GM18519 (cell line): ENCODE measurements at regions not wholly inside any gene's neighbourhood (a gene's known extent, or its start where the extent isn't known, plus 50 kb on each side); places are given as distances from the start of the nearest gene placed in this dataset.
"Not testable (repeated sequence)": the region's sequence is repeated elsewhere in the genome, so short reads cannot be mapped to it uniquely, and the experiment has no call there.

Experiments
- ATAC-seq: cut with Tn5 transposase; IDR thresholded peaks from one replicate; pipeline ENCODE4 v1.9.1; 2021; ENCODE audit warnings: mild to moderate bottlenecking, moderate library complexity; ENCODE audit not compliant: unreplicated experiment, low FRiP score

DNA sequence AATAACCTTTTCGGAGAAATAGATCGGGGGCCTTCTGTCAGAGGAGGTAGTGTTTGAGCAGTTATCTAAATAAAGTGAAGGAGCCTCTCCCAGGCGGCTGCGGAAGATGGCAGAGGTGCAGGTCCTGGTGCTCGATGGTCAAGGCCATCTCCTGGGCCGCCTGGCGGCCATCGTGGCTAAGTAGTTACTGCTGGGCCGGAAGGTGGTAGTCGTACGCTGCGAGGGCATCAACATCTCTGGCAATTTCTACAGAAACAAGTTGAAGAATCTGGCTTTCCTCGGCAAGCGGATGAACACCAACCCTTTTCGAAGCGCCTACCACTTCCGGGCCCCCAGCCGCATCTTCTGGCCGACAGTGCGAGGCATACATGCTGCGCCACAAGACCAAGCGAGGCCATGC, 186.1 kb downstream of the KTN1 start:
- no peak for ATAC-seq

DNA sequence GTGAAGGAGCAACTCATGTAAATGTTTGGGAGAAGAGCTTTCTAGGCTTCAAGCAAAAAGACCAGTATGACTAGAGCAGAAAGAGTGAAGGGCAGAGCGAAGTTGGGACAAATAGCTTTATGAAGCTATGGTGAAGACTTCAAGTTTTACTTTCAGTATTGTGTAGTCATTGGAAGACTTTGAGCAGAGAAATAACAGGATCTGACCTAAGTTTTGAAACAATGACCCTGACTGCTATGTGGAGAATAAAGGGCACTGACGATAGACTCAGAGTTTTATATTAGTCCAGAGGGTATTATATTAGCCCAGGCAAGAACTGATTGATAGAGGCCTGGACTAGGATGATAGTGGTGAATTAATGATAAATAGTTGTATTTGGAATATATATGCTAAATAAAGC, 187.3 kb downstream of the KTN1 start:
- ATAC-seq = no peak

DNA sequence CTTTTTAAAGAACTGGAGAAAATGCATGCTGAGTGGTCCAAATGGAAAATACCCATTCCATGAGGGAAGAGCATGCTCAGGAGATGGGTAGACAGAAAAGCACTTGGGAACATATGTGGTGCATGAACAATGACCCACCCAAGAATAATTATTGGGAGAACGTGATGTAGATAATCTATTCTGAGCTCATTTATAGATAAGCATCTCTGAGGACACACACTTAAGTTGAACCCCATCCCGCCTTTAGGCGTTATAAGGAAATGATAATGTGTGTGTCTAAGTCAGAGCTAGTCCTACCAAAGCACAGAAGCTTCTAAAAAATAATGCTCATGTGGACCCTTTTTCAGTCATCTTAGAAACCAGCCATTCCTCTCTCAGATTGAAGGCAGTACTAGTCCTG, 189.9 kb downstream of the KTN1 start:
- no peak for ATAC-seq

DNA sequence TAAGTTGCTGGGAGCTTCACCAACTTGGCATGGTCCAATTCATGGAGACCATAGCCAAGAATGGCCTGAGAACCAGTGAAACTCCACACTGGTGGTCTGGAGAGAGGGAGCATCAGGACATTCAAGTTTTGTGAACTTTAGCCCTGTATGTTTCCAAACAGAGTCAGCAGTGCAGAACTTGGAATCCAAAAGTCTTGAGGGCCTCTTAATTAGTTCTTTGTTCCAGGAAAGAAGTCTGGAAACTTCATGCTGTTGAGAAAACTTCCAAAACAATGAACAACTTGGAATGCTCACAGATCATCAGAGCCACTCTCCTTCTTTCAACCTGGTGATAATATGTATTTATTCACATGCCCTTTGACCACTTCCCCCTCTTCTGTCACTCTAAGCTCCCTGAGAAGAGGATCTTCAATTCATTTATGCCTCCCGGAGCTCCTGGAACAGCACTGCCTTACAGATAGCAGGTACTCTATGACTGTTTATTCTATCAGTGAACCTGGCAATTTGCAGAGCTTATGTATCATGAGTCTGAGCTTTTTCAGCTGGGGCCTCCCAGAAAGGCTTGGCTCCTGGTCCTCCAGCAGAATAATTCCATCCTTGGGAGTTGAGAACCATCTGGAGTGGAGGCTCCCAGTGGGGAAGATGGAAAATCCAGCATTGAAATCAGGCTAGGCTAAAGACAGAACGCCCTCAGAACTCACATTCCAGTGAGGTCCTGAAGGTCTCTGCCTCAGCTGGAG, 191.4 kb downstream of the KTN1 start:
- no peak for ATAC-seq

DNA sequence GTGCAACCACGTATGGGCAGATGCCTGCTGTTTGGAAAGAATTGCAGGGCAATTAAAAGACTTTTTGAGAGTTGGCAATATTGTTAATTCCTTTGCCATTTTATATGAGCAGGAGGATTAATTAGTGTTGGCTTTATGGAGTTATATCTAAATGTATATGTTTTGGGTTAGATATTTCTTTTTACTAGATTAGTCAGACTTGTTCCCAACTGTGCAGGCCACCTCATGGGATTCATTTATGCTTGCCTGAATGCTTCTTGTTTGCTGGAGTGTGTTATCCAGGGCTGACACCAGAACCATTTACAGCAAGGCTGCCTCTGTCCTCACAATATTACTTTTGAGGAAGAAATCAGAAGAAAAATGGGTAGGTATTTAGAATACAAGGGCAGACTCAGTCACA, 192.5 kb downstream of the KTN1 start:
- no peak for ATAC-seq

DNA sequence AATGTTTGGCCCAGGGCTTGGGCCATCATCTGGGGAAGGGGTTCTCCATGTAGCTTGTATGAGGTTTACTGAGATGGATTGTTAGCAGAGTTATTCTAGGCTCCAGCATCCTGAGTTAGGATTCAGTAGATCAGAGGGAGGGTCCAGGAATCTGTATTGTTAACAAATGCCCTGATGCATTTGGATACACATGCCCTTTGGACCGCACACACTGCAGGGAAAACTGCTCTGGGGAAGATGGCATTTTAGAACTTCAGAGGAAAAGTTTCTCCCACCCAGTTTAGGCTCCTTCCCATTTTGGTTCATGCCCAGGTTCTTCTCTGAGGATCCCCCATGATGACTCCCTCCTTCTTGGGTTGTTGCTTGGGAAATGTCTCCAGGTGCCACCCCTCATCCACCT, 193.3 kb downstream of the KTN1 start:
- no peak for ATAC-seq

DNA sequence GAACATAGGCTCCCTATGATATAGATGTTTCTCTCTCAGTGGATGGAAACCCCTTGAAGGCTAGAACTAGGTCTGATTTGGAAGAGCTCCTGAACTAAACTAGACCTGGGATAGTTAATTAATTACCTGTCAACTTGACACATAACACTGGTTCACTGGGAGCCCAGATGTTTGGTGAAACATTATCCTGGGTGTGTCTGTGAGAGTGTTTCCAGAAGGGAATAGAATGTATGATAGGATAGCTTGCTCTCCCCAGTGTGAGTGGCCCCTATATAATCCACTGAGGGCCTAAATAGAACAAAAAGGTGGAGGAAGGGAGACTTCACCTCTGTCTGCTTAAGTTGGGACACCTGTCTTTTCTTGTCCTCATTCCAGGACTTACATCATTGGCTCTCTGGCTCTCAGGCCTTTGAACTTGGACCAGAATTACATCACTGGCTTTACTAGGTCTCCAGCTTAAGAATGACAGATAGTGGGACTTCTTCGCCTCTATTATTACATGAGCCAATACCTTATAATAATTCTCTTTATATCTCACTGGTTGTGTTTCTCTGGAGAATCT, 194.1 kb downstream of the KTN1 start:
- no peak for ATAC-seq

DNA sequence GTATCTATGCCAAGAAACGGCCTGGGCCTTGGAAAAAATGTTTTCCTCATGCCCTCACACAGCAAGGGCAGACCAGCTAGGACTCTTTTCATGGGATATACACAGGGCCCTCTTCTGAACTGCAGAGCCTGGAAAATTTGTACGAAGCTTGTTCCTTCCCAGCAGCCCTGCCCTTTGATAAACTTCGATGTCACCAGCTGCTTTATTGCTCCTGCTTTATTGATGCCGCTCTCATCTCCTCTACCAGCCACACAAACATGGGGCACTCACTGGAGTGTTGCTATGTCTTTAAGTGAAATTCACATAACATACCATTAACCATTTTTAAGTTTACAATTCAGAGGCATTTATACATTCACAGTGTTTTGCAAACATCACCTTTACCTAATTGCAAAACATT, 197.9 kb downstream of the KTN1 start:
- ATAC-seq = no peak

DNA sequence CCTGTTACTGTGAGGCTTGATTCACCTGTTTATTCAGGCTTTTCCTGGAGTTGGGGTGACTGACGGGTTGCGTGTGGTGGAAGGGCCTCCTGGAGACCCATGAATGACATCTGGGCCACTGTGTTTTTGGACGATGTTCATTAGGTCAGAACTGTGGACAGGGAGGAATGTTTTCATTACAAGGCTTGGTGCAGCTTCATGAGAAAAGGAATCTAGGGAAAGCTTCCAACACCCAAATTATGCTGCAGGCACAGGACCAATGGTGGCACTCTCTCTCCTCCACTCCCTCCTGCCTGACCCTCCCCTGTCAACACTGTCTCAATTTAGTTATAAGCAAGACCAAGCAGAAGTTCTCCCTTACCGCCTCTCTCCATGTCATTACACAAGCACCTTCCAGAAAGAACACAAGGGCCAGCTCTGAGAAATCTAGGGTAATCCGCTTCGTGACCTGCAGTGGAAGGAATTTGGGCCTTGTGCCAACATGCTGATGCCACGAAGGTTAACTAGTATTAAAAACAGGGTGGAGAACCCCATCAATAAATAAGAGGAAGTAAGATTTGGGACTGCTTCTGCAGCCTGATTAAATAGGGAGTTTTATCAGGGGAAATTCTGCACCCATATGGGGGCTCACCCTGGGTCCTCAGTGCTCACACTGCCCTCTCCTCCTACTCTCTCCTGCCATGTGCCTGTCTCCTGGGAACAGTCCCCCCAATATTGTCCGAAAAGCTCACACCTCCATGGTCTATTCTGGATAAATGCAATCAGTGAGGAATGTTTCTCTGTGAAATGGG, 200.3 kb downstream of the KTN1 start:
- ATAC-seq = no peak

DNA sequence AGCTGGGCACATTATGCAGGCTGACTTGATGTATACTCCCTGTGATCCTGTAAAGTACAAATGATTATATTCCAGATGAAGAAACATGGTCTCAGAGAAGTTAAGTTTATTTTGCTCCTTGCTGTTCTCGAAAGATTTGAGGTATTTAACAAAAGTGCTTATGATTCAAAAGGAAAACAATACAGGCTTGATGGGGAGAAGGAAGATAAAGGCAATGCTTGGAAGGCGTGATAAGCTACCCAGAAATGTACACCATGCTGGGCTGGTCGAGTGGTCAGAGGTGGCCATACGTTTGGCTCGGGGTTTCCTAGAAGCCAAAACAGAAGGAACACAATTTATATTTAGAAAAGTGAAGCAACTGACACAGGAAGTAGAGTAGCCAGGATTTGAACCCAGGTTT, 201.0 kb downstream of the KTN1 start:
- ATAC-seq = no peak

DNA sequence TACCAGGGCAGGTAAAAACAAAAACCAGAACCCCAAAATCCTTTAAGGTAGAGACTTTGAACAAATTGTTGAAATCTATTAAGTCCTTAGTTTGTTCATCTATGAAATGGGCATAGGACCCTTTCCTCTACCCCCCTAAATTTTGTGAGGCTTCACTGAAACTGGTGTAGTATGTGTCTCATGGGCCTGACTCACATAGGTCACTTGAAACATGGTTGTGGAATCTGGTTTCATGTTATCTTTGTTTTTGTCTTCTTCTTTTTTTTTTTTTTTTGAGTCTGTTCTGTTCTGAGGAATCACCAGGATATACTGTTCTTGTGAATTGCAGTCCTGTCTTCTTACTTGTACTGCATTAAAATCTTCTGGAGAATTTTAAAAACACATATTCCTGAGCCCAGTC, 202.2 kb downstream of the KTN1 start:
- ATAC-seq = no peak

DNA sequence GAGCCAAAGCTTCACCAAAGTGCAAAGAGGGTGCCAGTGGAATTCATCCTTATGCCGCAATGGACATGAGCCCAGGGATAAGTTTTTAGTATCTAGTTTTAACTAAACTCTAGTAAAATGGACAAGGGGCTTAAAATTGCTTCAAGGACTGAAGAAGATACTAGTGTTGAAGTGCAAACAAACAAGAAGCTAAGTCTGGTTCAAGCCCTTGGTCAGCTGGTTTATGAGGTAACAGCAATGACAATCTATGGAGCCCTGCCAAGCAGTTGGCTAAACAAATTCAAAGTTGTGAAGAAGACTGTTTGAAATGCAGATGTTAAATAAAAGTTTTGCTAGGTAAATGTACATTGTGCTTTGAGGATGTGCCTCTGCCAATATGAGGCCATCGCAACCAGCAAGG, 209.4 kb downstream of the KTN1 start:
- ATAC-seq = no peak

DNA sequence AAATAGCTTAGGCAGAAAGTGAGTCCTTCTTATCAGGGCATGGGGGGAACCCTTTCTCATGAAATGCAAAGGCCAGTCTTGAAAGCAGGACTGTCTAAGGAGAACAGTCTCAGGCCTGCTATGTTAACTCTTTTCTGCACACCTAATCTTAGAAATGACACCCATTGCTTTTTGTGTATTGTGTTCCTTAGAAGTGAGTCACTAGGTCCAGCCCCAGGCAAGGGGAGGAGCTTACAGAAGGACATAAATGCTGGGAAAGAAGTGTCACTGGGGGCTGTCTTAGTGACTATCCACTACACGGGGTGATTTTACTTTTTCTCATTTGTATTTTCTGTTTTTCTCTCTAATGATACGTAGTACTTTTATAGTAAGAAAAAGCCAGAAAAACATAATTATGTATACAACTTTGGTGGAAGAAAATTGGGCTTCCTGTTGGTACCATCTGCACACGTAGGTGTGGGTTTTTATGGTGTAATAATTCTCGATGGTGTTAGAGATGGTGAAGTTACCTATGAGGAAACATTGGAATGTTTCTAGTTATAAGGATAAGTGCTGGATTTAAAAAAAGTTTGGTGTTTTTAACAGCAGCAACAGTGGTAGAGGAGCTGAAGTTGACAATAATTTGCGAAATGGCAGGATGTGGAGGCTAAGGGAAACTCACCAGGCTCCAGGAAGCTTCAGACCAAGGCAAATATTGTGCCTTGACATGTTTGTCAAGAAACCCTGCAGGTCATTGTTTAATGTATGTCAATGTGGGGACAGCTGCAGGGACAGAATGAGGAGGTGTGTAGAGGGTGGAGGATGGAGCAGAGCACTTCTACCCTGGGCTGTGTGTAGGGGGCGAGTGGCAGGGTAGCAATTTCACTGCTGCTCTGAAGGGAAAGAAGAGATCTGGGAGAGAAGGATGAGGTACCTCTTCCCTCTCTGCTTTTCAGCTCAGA, 214.9 kb downstream of the KTN1 start:
- no peak for ATAC-seq

DNA sequence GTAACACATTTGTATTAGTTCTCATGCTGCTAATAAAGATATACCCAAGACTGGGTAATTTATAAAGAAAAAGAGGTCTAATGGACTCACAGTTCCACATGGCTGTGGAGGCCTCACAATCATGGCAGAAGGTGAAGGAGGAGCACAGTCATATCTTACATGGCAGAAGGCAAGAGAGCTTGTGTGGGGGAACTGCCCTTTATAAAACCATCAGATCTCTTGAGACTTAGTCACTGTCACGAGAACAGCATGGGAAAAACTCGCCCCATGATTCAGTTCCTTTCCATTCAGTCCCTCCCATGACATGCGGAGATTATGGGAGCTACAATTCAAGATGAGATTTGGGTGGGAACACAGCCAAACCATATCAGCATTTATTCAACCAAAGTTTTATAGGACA, 216.5 kb downstream of the KTN1 start:
- not testable (repeated sequence) for ATAC-seq

DNA sequence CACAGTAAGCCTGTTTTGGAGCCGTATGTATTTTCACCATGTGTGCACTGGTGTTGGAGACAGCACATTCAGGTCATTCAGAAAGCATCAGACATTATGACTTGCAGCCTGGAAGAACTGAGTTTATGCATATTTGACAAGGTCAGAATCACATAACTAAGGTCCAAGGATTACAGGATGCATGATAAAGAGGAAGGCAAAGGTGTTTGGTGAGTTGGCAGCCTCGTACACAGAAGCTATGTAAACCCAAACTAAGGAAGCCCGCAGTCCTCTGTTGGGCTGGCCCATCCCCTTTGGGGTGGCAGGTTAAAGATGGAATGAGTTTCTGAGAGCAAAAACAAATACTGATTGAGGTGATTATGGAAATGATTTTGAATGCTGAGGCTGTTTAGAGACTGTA, 218.4 kb downstream of the KTN1 start:
- no peak for ATAC-seq

DNA sequence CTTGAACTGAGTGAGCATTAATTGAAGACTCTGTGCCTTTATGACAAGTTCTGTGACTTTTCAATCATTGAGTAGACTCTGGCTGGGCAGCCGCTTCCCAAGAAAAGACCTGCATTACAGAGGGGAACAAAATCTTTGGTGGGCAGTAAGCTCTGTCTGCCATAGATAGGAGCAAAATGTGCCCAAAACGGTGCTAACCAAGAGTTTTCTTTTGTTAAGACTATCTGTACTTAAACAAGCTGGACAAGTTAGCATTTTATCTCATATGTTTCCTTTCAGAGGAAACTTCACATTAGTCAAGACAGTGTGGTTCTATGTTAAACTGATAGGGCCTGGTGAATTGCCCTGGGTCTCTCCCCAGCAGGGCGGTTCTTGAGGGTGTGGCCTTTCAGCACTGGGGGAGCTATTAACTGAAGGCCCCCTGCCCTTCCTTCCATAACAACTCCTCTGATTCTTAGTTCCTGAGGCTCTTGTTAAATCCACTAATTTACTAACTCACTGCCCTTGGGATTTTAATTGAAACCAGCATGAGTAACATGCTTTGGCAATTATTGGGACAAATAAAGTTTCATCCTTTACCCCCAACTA, 219.6 kb downstream of the KTN1 start:
- no peak for ATAC-seq

DNA sequence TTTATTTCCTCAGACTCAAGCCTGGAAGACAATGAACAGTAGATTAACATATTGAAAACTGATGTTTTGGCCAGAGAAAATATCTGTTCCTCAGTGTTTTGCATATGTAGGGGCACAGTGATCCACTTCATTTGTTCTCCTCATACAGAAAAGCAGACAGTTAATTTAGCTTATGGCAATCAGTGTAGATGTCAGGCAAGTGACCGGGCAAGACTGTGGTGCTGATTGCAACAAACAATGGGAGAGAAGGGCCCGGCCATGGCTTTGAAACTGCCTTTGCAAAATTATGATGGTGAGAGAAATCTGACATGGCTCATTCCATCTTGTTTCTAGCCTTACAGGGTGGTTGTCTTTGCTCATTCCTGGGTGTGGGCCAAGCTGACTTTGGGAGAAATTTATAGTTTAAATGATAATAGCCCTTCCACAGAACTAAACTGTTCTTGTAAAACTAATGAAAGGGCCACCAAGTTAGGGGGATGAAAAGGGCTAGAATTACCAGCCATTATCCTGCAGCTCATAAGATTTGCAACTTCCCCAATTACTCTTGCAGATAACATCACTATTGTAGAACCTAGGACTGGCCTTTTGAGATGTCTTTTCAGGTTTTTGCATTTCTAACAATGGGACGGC, 220.3 kb downstream of the KTN1 start:
- ATAC-seq = no peak

DNA sequence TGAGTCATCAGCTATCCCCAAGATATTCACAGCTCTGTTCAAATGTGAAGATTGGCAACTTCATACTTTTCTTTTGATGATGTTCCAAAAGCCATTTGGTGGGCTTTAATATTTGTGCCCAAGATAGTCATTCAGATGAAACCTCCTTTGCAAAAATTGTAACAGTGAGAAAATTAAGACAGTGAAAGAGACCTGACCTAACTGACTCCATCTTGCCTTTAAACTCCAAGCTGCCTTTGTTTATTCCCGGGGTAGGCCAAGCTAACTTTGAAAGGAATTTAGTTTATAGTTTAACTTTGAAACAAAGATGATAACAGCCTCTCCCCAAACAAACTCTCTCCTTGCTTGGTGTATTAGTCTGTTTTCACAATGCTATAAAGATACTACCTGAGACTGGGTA, 221.1 kb downstream of the KTN1 start:
- no peak for ATAC-seq

DNA sequence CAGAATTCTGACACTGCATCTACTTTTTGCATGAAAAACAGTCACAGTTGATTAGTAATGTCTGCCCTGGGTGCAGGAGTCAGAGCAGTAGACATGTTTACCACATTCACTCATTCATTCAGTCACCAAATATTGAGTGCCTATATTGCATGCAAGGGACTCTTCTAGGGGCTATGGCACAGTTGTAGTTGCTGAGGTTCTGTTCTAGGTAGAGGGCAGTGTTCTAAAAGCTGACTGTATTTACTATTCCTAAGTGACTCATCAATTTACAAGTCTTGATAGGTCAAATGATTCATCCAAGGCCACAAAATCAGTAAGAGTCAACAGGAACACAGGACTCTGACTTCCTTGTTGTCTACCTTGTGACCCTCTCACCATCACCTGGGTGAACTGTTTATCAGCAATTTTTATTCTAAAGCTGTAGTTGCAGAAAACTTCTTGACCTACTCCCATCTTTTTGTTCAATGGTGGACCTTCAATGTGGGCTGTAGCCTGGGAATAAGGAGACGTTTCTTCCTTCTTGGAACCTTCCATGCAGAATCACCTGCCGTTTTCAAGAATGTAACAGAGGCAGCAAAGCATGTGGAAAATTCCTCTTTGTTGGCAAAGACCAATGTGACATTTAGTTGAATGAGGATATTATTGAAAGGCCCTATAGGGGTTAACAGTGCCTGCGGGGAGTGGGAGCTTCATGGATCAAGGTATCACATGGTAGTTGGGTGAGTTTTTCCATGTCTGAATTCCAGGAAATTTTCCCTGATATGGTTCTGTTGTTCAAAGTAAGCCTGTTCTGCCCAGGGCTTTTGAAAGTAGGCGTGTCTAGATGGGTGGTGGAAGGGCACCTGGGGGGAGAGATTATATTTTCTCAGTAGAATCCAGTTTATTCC, 223.2 kb downstream of the KTN1 start:
- ATAC-seq = no peak
